ENCODE measurements at regions not wholly inside any gene's neighbourhood (a gene's known extent, or its start where the extent isn't known, plus 50 kb on each side); places are given as distances from the start of the nearest gene placed in this dataset.
"Not testable (repeated sequence)": the region's sequence is repeated elsewhere in the genome, so short reads cannot be mapped to it uniquely, and the experiment has no call there.

GRCh38 chr4:95939141-95939540 lies 99.2 kb downstream of the PDHA2 start:
- Mint-ChIP-seq H3K27ac (no peak overlapping the region), H3K36me3 (ENCODE audit: low read depth) (no peaks in the 10 kb centered on the region), H3K4me1 (no peaks in the 10 kb centered on the region), H3K27me3 (ENCODE audit: low read depth) (no peaks in the 10 kb centered on the region), H3K4me3 (no peak overlapping the region), H3K9me3 (no peaks in the 10 kb centered on the region)
- TF ChIP-seq CTCF (IDR thresholded peaks at IDR 0.05; ENCODE audit: unreplicated experiment in 3 of 3) = no peak

GRCh38 chr4:95949136-95949765 lies 109.4 kb downstream of the PDHA2 start:
- Mint-ChIP-seq H3K4me3 (no peak overlapping the region), H3K4me1 (no peaks in the 10 kb centered on the region), H3K36me3 (ENCODE audit: low read depth) (no peaks in the 10 kb centered on the region), H3K27ac (no peak overlapping the region), H3K9me3 (peaks cover 20% of the 10 kb centered on the region), H3K27me3 (ENCODE audit: low read depth) (peaks cover 3% of the 10 kb centered on the region)
- TF ChIP-seq CTCF (IDR thresholded peaks at IDR 0.05; ENCODE audit: unreplicated experiment in 3 of 3) = no peak

DNA sequence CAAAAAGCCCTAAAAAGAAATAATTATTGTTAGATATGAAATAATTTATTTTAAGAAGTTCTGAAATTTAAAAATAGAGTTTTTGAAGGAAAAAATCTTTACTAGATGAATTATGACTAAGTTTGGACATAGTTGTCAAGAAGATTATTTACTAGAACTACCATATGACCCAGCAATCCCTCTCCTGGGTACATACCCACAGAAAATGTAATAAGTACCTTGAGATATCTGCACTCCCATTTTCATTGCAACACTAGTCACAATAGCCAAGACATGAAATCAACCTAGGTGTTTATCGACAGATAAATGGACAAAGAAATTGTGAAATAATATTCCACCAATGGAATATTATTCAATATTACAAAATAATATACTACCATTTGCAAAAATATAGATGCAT lies 109.9 kb downstream of the PDHA2 start:
- TF ChIP-seq CTCF (IDR thresholded peaks at IDR 0.05; ENCODE audit: unreplicated experiment in 3 of 3) = no peak
- Mint-ChIP-seq H3K36me3 (ENCODE audit: low read depth) (no peaks in the 10 kb centered on the region), H3K4me1 (no peaks in the 10 kb centered on the region), H3K27ac (no peak overlapping the region), H3K4me3 (no peak overlapping the region), H3K9me3 (peaks cover 18% of the 10 kb centered on the region), H3K27me3 (ENCODE audit: low read depth) (peaks cover 3% of the 10 kb centered on the region)

GRCh38 chr4:95952538-95952937 lies 112.6 kb downstream of the PDHA2 start:
- not testable (repeated sequence) for H3K4me3 Mint-ChIP-seq; H3K4me1 Mint-ChIP-seq; H3K36me3 Mint-ChIP-seq (ENCODE audit: low read depth); H3K27me3 Mint-ChIP-seq (ENCODE audit: low read depth); H3K9me3 Mint-ChIP-seq; H3K27ac Mint-ChIP-seq

- H3K27me3 Mint-ChIP-seq (ENCODE audit: low read depth) = peaks cover 3% of the 10 kb centered on the region
- H3K27ac Mint-ChIP-seq = no peak overlapping the region
- H3K36me3 Mint-ChIP-seq (ENCODE audit: low read depth) = no peaks in the 10 kb centered on the region
- H3K4me1 Mint-ChIP-seq = no peaks in the 10 kb centered on the region
- no peak for TF ChIP-seq CTCF (IDR thresholded peaks at IDR 0.05; ENCODE audit: unreplicated experiment in 3 of 3)
- no peak overlapping the region for H3K4me3 Mint-ChIP-seq
- H3K9me3 Mint-ChIP-seq = no peaks in the 10 kb centered on the region
Measured at GRCh38 chr4:95956094-95956493, 116.2 kb downstream of the PDHA2 start.

- no peak overlapping the region for H3K4me3 Mint-ChIP-seq
- no peaks in the 10 kb centered on the region for H3K9me3 Mint-ChIP-seq
- no peak for TF ChIP-seq CTCF (IDR thresholded peaks at IDR 0.05; ENCODE audit: unreplicated experiment in 3 of 3)
- H3K36me3 Mint-ChIP-seq (ENCODE audit: low read depth) = no peaks in the 10 kb centered on the region
- H3K4me1 Mint-ChIP-seq = no peaks in the 10 kb centered on the region
- no peak overlapping the region for H3K27ac Mint-ChIP-seq
- H3K27me3 Mint-ChIP-seq (ENCODE audit: low read depth) = peaks cover 3% of the 10 kb centered on the region
Measured at GRCh38 chr4:95957054-95957453, 117.2 kb downstream of the PDHA2 start.
